ENCODE measurements at regions not wholly inside any gene's neighbourhood (a gene's known extent, or its start where the extent isn't known, plus 50 kb on each side); places are given as distances from the start of the nearest gene placed in this dataset.
A peak's percentile ranks its signal among the peaks of the same experiment; 100 is the strongest.

- Histone ChIP-seq H3K4me1 (no peaks in the 10 kb centered on the region), H3K9me3 (no peaks in the 10 kb centered on the region), H3K27ac (no peak overlapping the region), H3K4me3 (no peak overlapping the region), H3K27me3 (no peaks in the 10 kb centered on the region), H3K36me3 (no peaks in the 10 kb centered on the region)
- TF ChIP-seq POLR2A (IDR thresholded peaks at IDR 0.05) = no peak
- TF ChIP-seq CTCF (IDR thresholded peaks at IDR 0.05) = no peak
- DNase-seq (no peak), ATAC-seq (no peak)
- intact Hi-C loops (cut with DNase I) = no loop called here
- WGBS (ENCODE audit: insufficient coverage, low coverage, low lambda C conversion rate, missing lambda C conversion rate) = 53% methylated on average over 5 of the region's 5 CpGs
Measured at GRCh38 chr4:38511702-38512101, 152.3 kb upstream of the KLF3 start.

DNA sequence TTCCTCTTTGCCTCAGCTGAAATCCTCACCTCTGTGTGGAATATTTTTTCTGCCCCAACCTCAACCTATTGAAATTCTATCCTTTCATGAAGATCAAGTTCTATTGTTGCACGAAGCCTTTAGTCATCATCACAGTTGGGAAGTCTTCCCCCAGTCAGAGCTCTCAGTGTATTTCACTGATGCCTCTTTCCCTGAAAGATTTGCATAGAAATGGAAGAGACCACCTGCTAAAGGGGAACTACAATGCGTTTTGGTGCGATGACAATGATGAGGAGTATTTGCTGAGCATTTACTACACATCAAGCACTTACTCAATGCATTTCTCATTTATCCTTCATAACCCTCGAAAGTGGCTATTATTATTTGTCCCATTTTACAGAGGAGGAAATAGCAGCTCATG is 151.2 kb upstream of the KLF3 start:
- 78% methylated on average over 4 of the region's 4 CpGs for WGBS (ENCODE audit: insufficient coverage, low coverage, low lambda C conversion rate, missing lambda C conversion rate)
- Histone ChIP-seq H3K4me3 (no peak overlapping the region), H3K27me3 (no peaks in the 10 kb centered on the region), H3K36me3 (no peaks in the 10 kb centered on the region), H3K9me3 (no peaks in the 10 kb centered on the region), H3K27ac (no peak overlapping the region), H3K4me1 (no peaks in the 10 kb centered on the region)
- intact Hi-C loops (cut with DNase I) = no loop called here
- DNase-seq (no peak), ATAC-seq (no peak)
- no peak for TF ChIP-seq CTCF (IDR thresholded peaks at IDR 0.05)
- no peak for TF ChIP-seq POLR2A (IDR thresholded peaks at IDR 0.05)

DNA sequence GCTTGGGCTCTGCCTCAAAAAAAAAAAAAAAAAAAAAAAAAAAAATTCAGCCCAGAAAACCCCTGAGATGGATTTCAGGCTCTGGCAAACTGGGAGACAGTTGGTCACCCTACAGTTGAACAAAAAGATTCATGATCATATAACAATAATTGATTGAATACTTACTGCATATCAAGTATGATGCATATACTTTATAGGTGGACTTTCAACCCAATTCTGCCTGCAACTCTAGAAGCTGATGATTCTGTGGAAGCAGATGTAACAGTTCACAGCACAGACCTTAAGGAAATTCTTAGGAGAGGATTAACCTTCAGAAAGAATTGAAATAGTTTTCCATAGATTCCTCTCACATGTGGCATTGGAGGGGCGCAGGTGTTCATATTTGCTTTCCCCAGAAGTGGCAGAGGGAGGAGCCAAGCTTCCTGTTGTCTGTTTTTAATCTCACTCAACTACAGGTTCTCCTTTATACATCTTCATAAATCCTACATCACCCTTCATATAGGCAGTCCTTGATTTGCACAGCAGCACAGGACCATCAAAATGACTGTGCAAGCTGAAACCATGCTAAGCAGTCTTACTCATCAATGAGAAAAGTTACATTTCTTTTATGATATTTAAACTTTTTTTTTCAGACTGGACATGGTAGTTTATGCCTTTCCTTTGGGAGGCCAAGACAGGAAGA is 149.4 kb upstream of the KLF3 start:
- intact Hi-C loops (cut with DNase I) = no loop called here
- ATAC-seq (no peak), DNase-seq (no peak)
- Histone ChIP-seq H3K27ac (no peak overlapping the region), H3K36me3 (no peaks in the 10 kb centered on the region), H3K27me3 (no peaks in the 10 kb centered on the region), H3K4me3 (no peak overlapping the region), H3K4me1 (no peaks in the 10 kb centered on the region), H3K9me3 (no peaks in the 10 kb centered on the region)
- 83% methylated on average over 1 of the region's 1 CpG for WGBS (ENCODE audit: insufficient coverage, low coverage, low lambda C conversion rate, missing lambda C conversion rate)
- TF ChIP-seq POLR2A (IDR thresholded peaks at IDR 0.05) (no peak), CTCF (IDR thresholded peaks at IDR 0.05) (no peak)

- no peak overlapping the region for H3K4me3 ChIP-seq
- TF ChIP-seq POLR2A (IDR thresholded peaks at IDR 0.05) = no peak
- WGBS (ENCODE audit: insufficient coverage, low coverage, low lambda C conversion rate, missing lambda C conversion rate) = 44% methylated on average over 2 of the region's 2 CpGs
Measured at GRCh38 chr4:38516190-38516589, 147.8 kb upstream of the KLF3 start.

GRCh38 chr4:38519666-38520065 is 144.3 kb upstream of the KLF3 start:
- no peaks in the 10 kb centered on the region for H3K9me3 ChIP-seq
- no peak overlapping the region for H3K27ac ChIP-seq
- TF ChIP-seq CTCF (IDR thresholded peaks at IDR 0.05) (no peak), POLR2A (IDR thresholded peaks at IDR 0.05) (no peak)
- H3K4me3 ChIP-seq = no peak overlapping the region
- WGBS (ENCODE audit: insufficient coverage, low coverage, low lambda C conversion rate, missing lambda C conversion rate) = 25% methylated on average over 1 of the region's 1 CpG
- ATAC-seq (peak in 2 of 4 donors; percentile 35 to 38), DNase-seq (no peak)
- intact Hi-C loops (cut with DNase I) = no loop called here
- H3K27me3 ChIP-seq = no peaks in the 10 kb centered on the region
- H3K4me1 ChIP-seq = no peaks in the 10 kb centered on the region
- no peaks in the 10 kb centered on the region for H3K36me3 ChIP-seq

More at GRCh38 chr4:38516190-38516589, 147.8 kb upstream of the KLF3 start:
- DNase-seq = no peak
- Histone ChIP-seq H3K27me3 (no peaks in the 10 kb centered on the region), H3K36me3 (no peaks in the 10 kb centered on the region), H3K27ac (no peak overlapping the region), H3K9me3 (no peaks in the 10 kb centered on the region), H3K4me1 (no peaks in the 10 kb centered on the region)
- intact Hi-C loops (cut with DNase I) = no loop called here
- ATAC-seq = no peak

Measured in right lobe of liver (tissue), 6 donors.